Upper lobe of right lung (tissue), 1 donor: ENCODE measurements at regions not wholly inside any gene's neighbourhood (a gene's known extent, or its start where the extent isn't known, plus 50 kb on each side); places are given as distances from the start of the nearest gene placed in this dataset.

ENCODE experiments used
- ATAC-seq: fragments of 200-7000 bp; cut with Tn5 transposase; one replicate; pipeline ENCODE4 v1.9.1; 2020; ENCODE audit warnings: mild to moderate bottlenecking, moderate library complexity
- DNase-seq: peaks from one replicate; pipeline ENCODE4 v3.0.0-alpha.2; 2020
- H3K27ac ChIP-seq: fragments of 200-600 bp; one replicate; pipeline ENCODE4 v1.8.0; 2022
- H3K27me3 ChIP-seq: fragments of 200-600 bp; one replicate; pipeline ENCODE4 v1.8.0; 2022; ENCODE audit warnings: mild to moderate bottlenecking
- H3K36me3 ChIP-seq: fragments of 200-600 bp; one replicate; pipeline ENCODE4 v1.8.0; 2022
- H3K4me1 ChIP-seq: fragments of 200-600 bp; one replicate; pipeline ENCODE4 v1.8.0; 2022
- H3K4me3 ChIP-seq: fragments of 200-600 bp; one replicate; pipeline ENCODE4 v1.8.0; 2022; ENCODE audit warnings: mild to moderate bottlenecking
- H3K9me3 ChIP-seq: fragments of 200-600 bp; one replicate; pipeline ENCODE4 v1.8.0; 2022
- CTCF ChIP-seq: fragments of 200-600 bp; IDR thresholded peaks from one replicate; pipeline ENCODE4 v1.8.0; 2022; ENCODE audit warnings: antibody characterized with exemption
- intact Hi-C: fragments of 100-400 bp; cut with DNase I; formaldehyde crosslinking; loops from one replicate; pipeline ENCODE4 v1.11.0; 2022
- donor health status: DM: no; HTN: yes; CAD: no; lungs with severe emphysema.

- H3K9me3 ChIP-seq: no peaks in the 10 kb centered on the region
- intact Hi-C loops: no loop called here
- no peak for DNase-seq
- TF ChIP-seq CTCF: no peak
- no peaks in the 10 kb centered on the region for H3K36me3 ChIP-seq
- no peaks in the 10 kb centered on the region for H3K27me3 ChIP-seq
- H3K27ac ChIP-seq: no peak overlapping the region
- no peak overlapping the region for H3K4me3 ChIP-seq
- no peak for ATAC-seq
- H3K4me1 ChIP-seq: no peaks in the 10 kb centered on the region
Observed at GRCh38 chr10:83702731-83703130, 436.6 kb upstream of the GHITM start.

DNA sequence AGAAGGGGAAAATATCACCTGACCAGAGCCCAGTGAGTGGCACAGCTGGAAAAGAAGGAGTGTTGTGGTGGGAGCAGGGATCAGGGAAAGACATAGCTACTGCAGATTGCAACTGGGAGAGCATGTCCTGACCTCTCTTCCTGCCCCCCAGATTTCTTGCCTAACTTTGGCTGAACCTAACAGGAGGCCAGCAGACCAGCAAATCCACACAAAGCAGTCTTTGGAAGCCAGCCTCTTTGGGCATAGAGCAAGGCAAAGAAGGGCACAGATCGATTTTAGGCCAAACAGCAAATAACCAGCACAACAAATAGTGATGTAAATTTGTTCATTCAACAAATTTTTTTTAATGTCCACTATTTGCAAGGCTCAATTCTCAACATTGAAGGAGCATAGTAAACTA is 433.2 kb upstream of the GHITM start:
- ATAC-seq (no peak), DNase-seq (no peak)
- no peaks in the 10 kb centered on the region for H3K9me3 ChIP-seq
- H3K36me3 ChIP-seq: no peaks in the 10 kb centered on the region
- H3K27ac ChIP-seq: no peak overlapping the region
- no peak overlapping the region for H3K4me3 ChIP-seq
- no peak for TF ChIP-seq CTCF
- intact Hi-C loops: no loop called here
- H3K4me1 ChIP-seq: no peaks in the 10 kb centered on the region
- no peaks in the 10 kb centered on the region for H3K27me3 ChIP-seq

- DNase-seq: no peak
- Histone ChIP-seq H3K4me3 (no peak overlapping the region), H3K9me3 (no peaks in the 10 kb centered on the region), H3K27ac (no peak overlapping the region), H3K27me3 (no peaks in the 10 kb centered on the region), H3K36me3 (no peaks in the 10 kb centered on the region), H3K4me1 (no peaks in the 10 kb centered on the region)
- intact Hi-C loops: no loop called here
- ATAC-seq: no peak
- no peak for TF ChIP-seq CTCF
Observed at GRCh38 chr10:83706952-83707582, 432.2 kb upstream of the GHITM start.

GRCh38 chr10:83713423-83713822 is 425.9 kb upstream of the GHITM start:
- TF ChIP-seq CTCF: no peak
- ATAC-seq (no peak), DNase-seq (no peak)
- intact Hi-C loops: no loop called here
- Histone ChIP-seq H3K27ac (no peak overlapping the region), H3K27me3 (no peaks in the 10 kb centered on the region), H3K4me1 (no peaks in the 10 kb centered on the region), H3K4me3 (no peak overlapping the region), H3K36me3 (no peaks in the 10 kb centered on the region), H3K9me3 (no peaks in the 10 kb centered on the region)

DNA sequence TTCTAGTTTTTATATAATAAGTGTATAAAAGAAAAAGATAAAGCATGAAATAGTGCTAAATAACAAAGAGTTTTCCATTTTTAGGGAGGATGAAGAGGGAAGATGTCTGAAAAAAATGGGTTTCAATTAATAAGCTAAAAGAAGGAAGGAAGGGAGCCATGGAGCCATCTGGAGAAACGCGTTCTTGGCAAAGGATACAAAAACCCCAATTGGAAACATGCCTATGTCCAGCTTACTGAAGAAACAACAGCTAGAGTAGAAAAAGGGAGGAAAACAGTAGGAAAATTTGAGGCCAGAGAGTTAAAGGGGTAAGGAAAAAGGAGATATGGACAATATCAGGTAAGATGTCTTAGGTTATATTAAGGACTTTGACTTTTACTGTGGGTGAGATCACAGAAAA is 416.2 kb upstream of the GHITM start:
- no peak for TF ChIP-seq CTCF
- intact Hi-C loops: no loop called here
- ATAC-seq: no peak

More for the DNA sequence above, 416.2 kb upstream of the GHITM start:
- H3K27ac ChIP-seq: no peak overlapping the region
- H3K4me1 ChIP-seq: no peaks in the 10 kb centered on the region
- no peak for DNase-seq
- no peak overlapping the region for H3K4me3 ChIP-seq
- no peaks in the 10 kb centered on the region for H3K36me3 ChIP-seq
- no peaks in the 10 kb centered on the region for H3K27me3 ChIP-seq
- H3K9me3 ChIP-seq: no peaks in the 10 kb centered on the region
